Sigmoid colon (tissue), 6 donors: ENCODE measurements at regions not wholly inside any gene's neighbourhood (a gene's known extent, or its start where the extent isn't known, plus 50 kb on each side); places are given as distances from the start of the nearest gene placed in this dataset.

Experiments
- DNase-seq: peaks from one replicate; pipeline ENCODE4 v3.0.0-alpha.2; 2019
- H3K27ac ChIP-seq, 4 donors: fragments of 200-600 bp; sonication (generic); one replicate each; pipeline ENCODE4 v1.5.1; 2016 to 2019; ENCODE audit warnings: mild to moderate bottlenecking in 1 of 4
- H3K27me3 ChIP-seq, 3 donors: fragments of 200-600 bp; sonication (generic); one replicate each; pipeline ENCODE4 v1.5.1; 2019; ENCODE audit warnings: mild to moderate bottlenecking in 1 of 3
- H3K36me3 ChIP-seq, 4 donors: fragments of 200-600 bp; sonication (generic); one replicate each; pipeline ENCODE4 v1.5.1; 2016 to 2019
- H3K4me1 ChIP-seq, 4 donors: fragments of 200-600 bp; sonication (generic); one replicate each; pipeline ENCODE4 v1.5.1; 2017 to 2019
- H3K4me3 ChIP-seq, 4 donors: fragments of 200-600 bp; sonication (generic); one replicate each; pipeline ENCODE4 v1.5.1; 2017 to 2019; ENCODE audit warnings: mild to moderate bottlenecking in 2 of 4, moderate library complexity in 1 of 4
- H3K9me3 ChIP-seq, 4 donors: fragments of 200-600 bp in 3 of 4; sonication (generic) in 3 of 4; one replicate each; pipeline versions ENCODE4 v1.5.1 to v1.6.1; 2013 to 2019
- EP300 ChIP-seq, 4 donors: sonication (generic); formaldehyde crosslinking; IDR thresholded peaks; one replicate each; pipeline ENCODE4 v1.6.1; 2017; ENCODE audit warnings: antibody characterized with exemption in 4 of 4
- POLR2A ChIP-seq, 2 donors: fragments of 450-650 bp; IDR thresholded peaks; one replicate each; pipeline ENCODE4 v1.6.1; 2016; ENCODE audit warnings: antibody characterized with exemption in 2 of 2, mild to moderate bottlenecking in 2 of 2, moderate library complexity in 2 of 2
- POLR2AphosphoS5 ChIP-seq, 4 donors: sonication (generic); formaldehyde crosslinking; IDR thresholded peaks; one replicate each; pipeline ENCODE4 v1.6.1; 2017; ENCODE audit warnings: antibody characterized with exemption in 4 of 4
- WGBS, 2 donors: extraction: QIAGEN DNeasy Blood & Tissue Kit; methylation state at CpG; one replicate each; pipeline ENCODE4 v1.1.7; 2013; 5-methylcytosine and 5-hydroxymethylcytosine counted together
- intact Hi-C: fragments of 100-400 bp; cut with DNase I; formaldehyde crosslinking; loops from one replicate; pipeline ENCODE4 v1.15.1; 2023
- TF ChIP-seq, protein P1 (sequence below), 4 experiments: fragments of 450-650 bp in 3 of 4; fragments of 200-600 bp in 1 of 4; IDR thresholded peaks; one replicate each; pipeline ENCODE4 v1.5.1; 2016 to 2019; ENCODE audit warnings: antibody characterized with exemption in 4 of 4, mild to moderate bottlenecking in 3 of 4, moderate library complexity in 2 of 4
- donor health status: healthy with polysubstance abuse.
- donor health status: healthy.

DNA sequence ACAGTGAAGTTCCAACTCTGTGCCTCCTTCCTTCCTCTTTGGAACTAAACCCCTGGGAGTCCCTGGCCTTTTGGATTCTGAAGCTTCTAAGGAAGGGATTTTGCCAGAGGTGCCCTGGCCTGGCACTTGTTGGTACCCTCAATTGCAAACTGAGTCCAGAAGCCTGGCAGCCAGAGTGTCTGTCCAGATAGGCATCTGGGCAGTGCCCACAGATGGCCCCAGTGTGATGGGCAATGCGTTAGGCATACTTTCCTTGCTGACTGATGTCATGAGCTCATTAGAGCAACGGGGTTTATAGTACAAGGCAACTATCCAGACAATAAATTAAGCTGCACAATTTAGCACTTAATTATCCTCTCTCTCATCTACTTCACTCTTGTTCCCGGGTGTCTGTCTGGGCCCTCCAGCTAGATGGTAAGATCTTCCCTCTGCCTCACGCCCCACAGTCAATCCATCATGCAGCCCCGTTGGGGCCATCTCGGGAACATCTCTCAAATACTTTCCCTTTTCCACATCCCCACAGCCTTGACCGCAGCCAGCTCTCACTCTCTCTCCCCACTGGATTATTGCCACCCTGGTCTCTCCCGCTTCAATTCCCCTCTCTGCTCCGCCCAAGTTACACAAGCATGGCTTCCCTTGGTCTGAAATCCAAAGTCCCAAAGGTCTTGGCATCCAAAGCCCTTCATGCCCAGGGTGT lies 157.5 kb upstream of the SMIM23 start:
- TF ChIP-seq EP300 (IDR thresholded peaks at IDR 0.05) (no peak), POLR2AphosphoS5 (IDR thresholded peaks at IDR 0.05) (no peak), POLR2A (IDR thresholded peaks at IDR 0.05) (no peak)
- TF ChIP-seq, protein P1, sequence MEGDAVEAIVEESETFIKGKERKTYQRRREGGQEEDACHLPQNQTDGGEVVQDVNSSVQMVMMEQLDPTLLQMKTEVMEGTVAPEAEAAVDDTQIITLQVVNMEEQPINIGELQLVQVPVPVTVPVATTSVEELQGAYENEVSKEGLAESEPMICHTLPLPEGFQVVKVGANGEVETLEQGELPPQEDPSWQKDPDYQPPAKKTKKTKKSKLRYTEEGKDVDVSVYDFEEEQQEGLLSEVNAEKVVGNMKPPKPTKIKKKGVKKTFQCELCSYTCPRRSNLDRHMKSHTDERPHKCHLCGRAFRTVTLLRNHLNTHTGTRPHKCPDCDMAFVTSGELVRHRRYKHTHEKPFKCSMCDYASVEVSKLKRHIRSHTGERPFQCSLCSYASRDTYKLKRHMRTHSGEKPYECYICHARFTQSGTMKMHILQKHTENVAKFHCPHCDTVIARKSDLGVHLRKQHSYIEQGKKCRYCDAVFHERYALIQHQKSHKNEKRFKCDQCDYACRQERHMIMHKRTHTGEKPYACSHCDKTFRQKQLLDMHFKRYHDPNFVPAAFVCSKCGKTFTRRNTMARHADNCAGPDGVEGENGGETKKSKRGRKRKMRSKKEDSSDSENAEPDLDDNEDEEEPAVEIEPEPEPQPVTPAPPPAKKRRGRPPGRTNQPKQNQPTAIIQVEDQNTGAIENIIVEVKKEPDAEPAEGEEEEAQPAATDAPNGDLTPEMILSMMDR (IDR thresholded peaks at IDR 0.05): no peak
- Histone ChIP-seq H3K27me3 (no peaks in the 10 kb centered on the region), H3K9me3 (no peaks in the 10 kb centered on the region), H3K4me1 (peaks cover 0 to 14% (median 9%) of the 10 kb centered on the region in 4 donors), H3K36me3 (no peaks in the 10 kb centered on the region), H3K4me3 (no peak overlapping the region), H3K27ac (no peak overlapping the region)
- WGBS, 2 donors: 70 to 79% methylated on average over 9 of the region's 9 CpGs
- DNase-seq: peak; percentile 61
- intact Hi-C loops: no loop called here

DNA sequence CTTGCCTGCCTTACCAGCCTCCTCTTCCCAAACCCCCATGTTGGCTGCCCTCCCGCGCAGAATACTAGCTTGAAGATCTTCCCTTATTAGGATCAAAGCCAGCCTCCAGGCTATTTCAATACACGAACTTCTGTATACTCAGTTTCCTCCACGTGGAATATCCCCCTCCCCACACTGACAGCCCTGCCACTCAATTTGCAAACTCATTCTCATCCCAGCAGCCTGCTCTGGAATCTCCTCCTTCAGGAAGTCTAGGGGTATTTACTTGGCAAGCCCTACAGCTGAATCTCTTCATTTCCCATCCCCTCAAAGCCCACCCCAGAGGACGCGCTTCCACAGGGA lies 157.0 kb upstream of the SMIM23 start:
- Histone ChIP-seq H3K36me3 (no peaks in the 10 kb centered on the region), H3K27me3 (no peaks in the 10 kb centered on the region)
- intact Hi-C loops: no loop called here

DNA sequence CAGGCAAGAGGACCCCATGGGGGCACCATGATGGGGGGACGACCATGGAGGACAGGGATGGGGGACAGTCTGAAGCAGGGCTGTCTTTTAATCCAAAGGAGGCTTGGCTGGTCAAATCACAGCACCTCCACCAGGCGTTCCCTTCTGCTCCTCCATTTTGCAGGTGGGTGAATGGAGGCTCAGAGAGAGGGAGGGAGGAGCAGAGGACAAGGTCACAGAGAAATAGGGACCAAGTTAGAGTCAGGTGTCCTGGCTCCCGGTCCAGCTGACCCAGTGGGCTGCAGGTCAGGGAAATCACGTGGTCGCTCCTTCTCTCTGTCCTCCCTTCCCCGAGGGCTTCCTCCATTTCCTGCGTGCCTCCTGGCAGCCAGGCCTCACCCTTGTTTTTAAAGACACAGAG lies 156.4 kb upstream of the SMIM23 start:
- TF ChIP-seq POLR2AphosphoS5 (IDR thresholded peaks at IDR 0.05): no peak
- TF ChIP-seq, protein P1 (IDR thresholded peaks at IDR 0.05): no peak
- TF ChIP-seq EP300 (IDR thresholded peaks at IDR 0.05): no peak
- TF ChIP-seq POLR2A (IDR thresholded peaks at IDR 0.05): no peak
- intact Hi-C loops: no loop called here
- no peaks in the 10 kb centered on the region for H3K27me3 ChIP-seq

More for the DNA sequence above, 157.0 kb upstream of the SMIM23 start:
- WGBS, 2 donors: 78 to 83% methylated on average over 6 of the region's 6 CpGs
- DNase-seq: peak; percentile 25
- Histone ChIP-seq H3K27ac (no peak overlapping the region), H3K4me3 (no peak overlapping the region), H3K9me3 (no peaks in the 10 kb centered on the region), H3K4me1 (peaks cover 0 to 14% (median 9%) of the 10 kb centered on the region in 4 donors)
- no peak for TF ChIP-seq POLR2A (IDR thresholded peaks at IDR 0.05)
- TF ChIP-seq, protein P1 (IDR thresholded peaks at IDR 0.05): no peak
- TF ChIP-seq POLR2AphosphoS5 (IDR thresholded peaks at IDR 0.05): no peak
- TF ChIP-seq EP300 (IDR thresholded peaks at IDR 0.05): no peak

DNA sequence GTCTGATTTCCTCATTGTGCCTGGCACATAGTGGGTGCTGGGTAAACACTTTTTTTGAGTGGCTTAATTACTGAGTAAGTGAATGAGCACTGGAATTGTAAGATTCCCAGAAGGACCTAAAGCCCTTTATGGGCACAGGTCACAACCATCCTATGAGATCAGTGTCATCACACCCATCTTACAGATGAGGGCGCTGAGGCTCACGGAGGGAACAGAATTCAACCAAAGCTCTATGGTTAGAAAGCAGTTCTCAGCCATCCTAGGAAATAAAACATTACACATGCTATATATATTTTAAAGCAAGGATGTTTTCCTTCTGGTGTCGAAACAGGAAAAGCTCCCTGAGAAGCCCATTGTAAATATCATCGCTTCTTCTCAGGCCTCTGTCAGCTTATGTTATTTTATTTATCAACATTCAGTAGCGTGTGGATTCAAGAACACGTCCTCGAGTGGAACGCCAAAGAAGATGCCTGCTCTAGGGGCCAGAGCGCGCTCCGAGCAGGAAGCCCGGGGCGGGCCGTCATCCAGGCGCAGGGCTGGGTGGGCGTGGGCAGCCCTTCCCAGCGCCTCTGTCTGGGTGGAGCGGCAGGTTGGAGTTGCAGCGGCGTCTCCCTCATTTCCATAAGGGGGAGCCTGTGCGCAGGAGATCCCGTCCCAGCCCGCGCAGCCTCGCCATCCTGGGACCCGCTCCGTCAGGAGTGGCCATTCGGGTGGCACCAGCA lies 155.8 kb upstream of the SMIM23 start:
- peak; percentile 59 for DNase-seq
- 5% methylated on average over 28 of the region's 28 CpGs for WGBS, 2 donors

More for the DNA sequence above, 156.4 kb upstream of the SMIM23 start:
- H3K4me3 ChIP-seq: no peak overlapping the region
- WGBS, 2 donors: 31 to 48% methylated on average over 7 of the region's 7 CpGs
- H3K27ac ChIP-seq: no peak overlapping the region
- DNase-seq: peak; percentile 41
- no peaks in the 10 kb centered on the region for H3K36me3 ChIP-seq
- H3K4me1 ChIP-seq: peaks cover 0 to 14% (median 9%) of the 10 kb centered on the region in 4 donors
- H3K9me3 ChIP-seq: no peaks in the 10 kb centered on the region

More for the DNA sequence above, 155.8 kb upstream of the SMIM23 start:
- H3K9me3 ChIP-seq: no peaks in the 10 kb centered on the region
- no peaks in the 10 kb centered on the region for H3K36me3 ChIP-seq
- H3K4me3 ChIP-seq: no peak overlapping the region
- no peak for TF ChIP-seq POLR2AphosphoS5 (IDR thresholded peaks at IDR 0.05)
- TF ChIP-seq, protein P1 (IDR thresholded peaks at IDR 0.05): peak in 2 of 4 experiments; percentile 10 to 60
- H3K27me3 ChIP-seq: no peaks in the 10 kb centered on the region
- H3K4me1 ChIP-seq: peaks cover 0 to 14% (median 9%) of the 10 kb centered on the region in 4 donors
- intact Hi-C loops: no loop called here
- no peak overlapping the region for H3K27ac ChIP-seq
